ENCODE measurements at regions not wholly inside any gene's neighbourhood (a gene's known extent, or its start where the extent isn't known, plus 50 kb on each side); places are given as distances from the start of the nearest gene placed in this dataset.

DNA sequence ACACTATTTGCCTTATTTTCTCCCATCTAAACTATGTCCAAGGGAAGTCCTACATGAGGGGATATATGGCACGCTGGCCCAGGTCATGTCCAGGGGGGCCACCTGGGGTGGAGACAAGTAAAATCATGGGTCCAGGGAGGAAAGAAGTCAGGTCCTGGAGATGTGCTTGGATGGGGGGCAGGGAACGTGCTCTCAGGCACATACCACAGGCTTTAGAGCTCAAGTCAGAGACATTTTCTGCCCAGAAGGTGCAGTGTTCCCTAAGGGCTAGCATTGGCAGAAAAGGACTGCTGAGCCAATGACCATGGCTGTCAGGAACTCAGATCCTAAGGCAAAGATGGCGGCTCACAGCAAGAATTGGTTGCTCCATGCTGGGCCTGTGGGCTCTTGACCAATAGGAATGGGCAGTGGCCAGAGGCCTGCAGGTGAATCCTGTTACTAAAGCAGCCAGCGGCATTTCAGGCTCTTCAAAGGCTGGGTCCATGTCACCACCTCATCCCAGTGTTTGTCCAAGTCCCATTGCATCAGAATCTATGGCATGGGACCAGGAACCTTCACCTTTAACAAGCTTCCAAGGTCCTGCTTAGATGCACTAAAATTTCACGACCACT, 175.0 kb downstream of the RPLP1 start:
- DNase-seq (ENCODE audit: low spot score), result no peak

DNA sequence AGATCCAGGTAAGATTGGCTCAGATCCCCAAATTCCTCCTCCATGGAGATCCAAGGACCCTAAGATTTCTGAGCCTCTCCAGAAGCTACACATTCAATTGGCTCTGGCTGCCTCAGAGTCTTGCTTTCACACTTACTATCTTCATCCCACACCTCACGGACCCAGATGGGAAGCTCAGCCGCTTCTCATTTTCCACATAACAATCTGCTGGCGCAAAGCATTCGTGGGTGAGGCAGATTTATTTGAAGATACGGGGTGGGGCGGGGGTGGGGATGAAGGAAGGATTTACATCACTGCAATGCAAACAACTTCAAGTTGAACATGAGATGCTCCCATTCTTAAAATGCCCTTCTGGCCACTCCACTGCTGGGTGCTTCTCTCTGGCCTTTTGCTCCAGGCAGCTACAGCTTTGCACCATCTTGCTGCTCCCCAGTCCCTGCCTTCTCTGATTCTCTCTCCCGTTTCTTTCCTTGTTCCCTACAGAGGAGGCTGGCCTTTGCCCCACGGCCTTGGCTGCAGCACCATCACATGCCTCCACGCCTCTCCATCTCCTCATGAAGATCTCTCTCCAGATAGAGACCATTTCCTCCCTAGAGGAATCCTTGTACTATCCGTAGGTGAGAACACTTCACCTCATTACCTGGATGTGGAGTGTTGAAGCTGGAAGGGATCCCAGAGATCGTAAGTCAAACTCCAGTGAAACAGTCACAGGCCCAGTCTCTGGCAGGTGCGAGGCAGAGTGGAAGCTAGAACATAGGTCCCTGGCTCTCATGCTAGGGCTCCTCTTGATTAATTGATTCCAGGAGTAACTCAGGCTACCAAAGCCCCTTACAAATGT, 175.9 kb downstream of the RPLP1 start:
- no peak for DNase-seq (ENCODE audit: low spot score)

DNA sequence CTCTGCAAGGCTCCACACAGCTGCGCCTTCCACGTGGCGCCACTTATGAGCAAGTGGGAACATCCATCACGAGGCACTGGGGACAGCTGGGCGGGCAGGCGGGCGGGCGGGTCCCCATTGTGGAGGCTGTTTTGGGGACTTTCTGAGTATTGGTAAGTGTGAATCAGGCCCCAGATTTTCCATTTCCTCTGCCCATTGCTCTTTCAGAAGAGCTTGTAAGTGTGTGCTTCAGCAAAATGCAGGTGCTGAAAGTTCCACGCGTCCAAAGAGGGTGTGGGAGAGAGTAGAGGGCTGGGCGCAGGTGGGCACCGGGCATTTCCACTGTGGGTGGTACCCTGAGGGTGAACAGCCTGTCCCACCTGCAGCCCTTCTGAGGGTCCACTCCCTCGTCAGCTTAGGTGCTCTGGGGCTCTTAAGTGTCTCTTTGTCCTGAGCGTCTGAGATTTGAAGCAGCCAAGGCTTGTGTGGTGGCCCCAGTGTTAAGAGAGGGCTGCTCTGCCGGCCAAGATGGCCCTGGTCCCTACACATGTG, 177.1 kb downstream of the RPLP1 start:
- no peak for DNase-seq (ENCODE audit: low spot score)

DNA sequence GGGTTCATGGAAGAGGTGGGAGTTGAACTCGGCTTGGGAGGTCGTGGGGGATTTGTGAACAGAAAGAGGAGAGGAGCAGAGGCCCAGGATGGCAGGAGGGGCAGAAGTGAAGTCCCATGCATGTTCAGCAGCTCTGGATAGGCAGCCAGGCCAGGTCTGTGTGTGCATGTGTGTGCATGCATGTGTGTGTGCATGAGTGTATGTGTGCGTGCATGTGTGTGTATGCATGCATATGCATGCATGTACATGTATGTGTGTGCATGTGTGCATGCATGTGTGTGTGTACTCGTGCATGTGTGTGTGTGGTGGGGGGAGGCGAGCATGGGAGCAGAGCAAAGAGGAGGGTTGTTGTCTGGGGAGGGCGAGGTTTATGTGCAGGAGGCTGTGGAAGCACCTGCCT, 178.4 kb downstream of the RPLP1 start:
- no peak for DNase-seq (ENCODE audit: low spot score)

DNA sequence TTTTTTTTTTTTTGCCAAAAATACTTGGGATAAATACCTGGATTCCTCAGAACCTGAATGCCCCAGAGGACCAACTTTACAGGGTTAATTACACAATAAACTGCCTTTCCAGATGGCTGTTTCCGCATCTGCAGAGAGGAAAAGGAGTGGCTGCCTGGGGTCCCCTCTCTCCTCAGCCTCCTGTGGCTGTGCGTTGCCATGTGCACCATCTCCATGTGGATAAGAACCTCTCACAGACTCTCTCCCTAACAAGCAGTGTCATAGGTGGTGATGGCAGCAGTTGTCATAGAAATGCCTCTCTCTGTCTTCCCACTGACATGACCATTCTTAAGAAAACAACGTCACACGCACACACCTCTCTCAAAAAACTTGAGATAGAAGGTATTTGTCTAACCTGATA, 179.4 kb downstream of the RPLP1 start:
- DNase-seq (ENCODE audit: low spot score), result no peak

DNA sequence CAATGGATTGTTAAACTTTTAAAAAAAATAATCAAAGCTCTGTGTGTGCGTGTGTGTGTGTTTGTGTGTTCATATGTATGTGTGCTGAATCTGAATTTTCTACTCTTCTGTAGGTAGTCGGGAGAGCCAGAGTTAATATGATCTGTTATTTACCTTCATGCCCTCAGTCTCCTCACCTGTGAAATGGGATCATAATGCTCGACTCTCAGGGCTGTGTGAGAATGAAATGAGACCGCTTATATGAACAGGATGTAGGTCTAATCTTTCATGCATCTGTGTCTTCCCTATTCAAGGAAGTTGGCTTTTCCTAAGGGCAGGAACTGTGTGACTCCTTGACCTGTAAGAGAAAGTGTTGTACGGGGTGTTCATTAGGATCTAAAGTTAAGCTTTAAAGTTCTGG, 182.2 kb downstream of the RPLP1 start:
- no peak for DNase-seq (ENCODE audit: low spot score)

DNA sequence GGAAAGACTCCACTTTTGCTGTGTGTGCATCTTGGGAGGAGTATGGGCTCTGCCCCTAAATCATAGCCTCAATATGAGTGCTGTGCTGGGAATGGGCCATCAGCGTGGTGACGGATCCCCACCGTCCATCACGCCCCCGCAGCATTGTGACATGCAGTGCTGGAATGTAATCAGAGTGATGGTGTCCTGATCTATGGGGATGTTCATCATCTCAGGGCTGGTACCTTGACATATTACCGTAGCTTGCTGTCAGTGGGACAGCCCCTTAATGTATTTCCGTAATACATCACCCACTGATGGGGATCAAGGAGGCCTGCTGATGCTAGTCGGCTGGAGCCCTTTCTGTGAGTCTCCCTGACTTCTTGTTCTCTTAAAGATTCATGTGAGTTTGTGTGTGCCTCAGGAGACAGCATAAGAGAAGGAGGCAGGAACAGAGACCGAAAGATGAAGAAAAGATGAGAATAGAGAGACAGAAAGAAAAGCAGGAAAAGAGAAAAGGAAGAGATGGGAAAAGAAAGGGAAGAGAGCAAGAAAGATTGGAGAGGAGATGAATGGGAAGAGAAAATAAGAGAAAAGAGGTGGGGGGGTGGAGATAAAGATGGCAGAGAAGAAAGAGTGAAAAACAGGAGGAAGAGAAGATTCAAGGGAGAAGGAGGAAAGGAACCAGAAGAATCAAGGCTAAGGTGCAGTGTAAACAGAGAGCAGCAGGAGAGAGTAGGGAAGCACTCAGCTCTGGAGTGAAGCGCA, 183.7 kb downstream of the RPLP1 start:
- DNase-seq (ENCODE audit: low spot score), result no peak

DNA sequence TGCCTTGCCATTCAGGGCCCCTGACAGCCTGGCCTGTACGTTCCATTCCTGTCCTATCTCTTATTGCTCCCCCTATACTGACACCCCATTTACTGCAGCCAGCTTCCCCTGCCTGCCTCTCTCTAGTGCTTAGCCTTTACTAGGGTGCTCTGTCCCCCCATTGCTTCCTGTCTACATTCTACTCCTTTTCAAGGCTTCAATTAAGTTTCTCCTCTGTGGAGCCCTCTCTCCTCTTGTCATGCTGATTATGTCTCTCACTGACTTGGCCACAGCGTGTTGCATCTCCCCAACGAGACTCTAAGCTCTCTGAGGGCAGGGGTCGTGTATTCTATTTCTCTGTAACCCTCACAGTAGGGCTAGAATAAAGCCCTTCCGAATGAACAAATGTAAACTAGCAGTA, 185.2 kb downstream of the RPLP1 start:
- no peak for DNase-seq (ENCODE audit: low spot score)

DNA sequence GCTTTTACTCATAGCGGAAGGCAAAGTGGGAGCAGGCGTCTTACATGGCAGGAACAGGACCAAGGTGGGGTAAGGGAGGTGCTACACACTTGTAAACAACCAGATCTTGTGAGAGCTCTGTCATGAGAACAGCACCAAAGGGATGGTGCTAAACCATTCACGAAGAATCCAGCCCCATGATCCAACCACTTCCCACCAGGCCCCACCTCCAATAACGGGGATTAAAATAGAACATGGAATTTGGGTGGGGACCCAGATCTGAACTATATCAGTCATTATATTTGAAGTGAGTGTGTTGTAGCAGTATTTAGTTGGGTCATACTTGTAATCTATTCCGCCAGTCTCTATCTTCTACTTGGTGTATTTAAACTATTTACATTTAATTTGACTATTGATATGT, 190.9 kb downstream of the RPLP1 start:
- DNase-seq (ENCODE audit: low spot score), result no peak

DNA sequence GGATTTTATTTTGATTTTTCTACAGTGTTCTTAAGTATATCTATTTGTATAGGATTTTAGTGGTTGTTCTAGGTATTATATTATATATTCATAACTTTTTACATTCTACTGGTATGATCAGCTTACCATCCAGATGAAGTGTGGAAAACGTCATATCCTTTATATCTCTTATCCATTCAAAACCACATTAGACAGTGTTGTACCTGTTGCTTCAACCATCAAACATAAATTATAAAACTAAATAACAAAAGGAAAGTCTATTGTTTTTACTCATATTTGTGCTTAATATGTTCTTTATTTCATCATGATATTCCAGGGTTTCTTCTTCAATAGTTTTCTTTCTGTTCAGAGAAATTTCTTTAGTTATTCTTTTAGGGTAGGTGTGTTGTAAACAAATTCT, 191.4 kb downstream of the RPLP1 start:
- DNase-seq (ENCODE audit: low spot score), result no peak

DNA sequence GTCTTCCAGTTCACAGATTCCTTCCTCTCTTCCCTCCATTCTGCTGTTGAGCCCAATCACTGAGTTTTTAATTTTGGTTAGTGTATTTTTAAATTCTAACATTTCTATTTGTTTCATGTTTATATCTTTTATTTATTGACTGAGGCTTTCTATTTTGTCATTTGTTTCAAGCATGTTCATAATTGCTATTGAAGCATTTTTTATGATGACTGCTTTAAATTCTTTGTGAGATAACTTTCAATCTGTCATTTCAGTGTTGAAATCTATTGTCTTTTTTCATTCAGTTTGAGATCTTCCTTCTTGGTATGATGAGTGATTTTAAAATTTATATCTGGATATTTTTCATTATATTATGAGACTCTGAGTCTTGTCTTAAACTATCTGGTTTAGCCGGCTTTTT, 192.3 kb downstream of the RPLP1 start:
- DNase-seq (ENCODE audit: low spot score), result no peak

DNA sequence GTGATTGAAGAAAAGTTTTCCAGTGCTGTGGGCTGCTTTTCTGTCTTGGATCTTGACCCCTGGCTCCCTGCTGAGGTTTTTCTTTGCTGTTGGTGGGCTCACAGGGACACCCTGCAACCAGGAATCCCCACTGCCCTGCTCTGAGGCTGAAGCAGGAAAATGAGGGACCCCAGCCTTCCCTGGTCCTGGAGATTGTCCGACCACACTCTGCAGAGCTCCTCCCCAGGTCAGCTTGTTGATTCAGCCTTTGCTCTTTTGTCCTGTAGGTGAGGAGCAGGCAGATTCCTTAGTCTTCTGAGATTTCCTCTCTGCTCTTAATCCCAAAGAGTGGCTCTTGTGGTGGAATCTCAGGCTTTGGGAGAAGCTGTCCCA, 194.5 kb downstream of the RPLP1 start:
- peak; percentile 23 for DNase-seq (ENCODE audit: low spot score)

DNA sequence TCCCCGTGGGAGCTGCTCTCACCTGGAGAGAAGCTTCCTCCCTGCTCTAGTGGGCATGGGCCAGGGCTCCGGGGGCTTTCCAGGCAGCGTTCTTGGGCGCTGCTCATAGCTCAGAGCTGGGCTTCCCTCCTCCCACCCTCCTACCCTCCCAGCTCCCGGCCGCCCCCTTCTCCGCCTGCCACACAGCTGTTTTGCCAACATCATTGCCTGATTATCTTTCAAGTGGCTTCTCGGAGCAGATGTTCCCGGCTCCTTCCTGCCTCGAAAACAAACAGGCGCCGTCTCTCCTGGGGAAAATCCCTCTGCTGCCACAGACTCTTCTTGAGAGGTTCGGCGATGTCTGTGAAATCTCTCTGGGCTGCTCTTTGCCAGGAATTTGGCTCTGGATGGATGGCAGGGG, 195.6 kb downstream of the RPLP1 start:
- peak; percentile 67 for DNase-seq (ENCODE audit: low spot score)

DNA sequence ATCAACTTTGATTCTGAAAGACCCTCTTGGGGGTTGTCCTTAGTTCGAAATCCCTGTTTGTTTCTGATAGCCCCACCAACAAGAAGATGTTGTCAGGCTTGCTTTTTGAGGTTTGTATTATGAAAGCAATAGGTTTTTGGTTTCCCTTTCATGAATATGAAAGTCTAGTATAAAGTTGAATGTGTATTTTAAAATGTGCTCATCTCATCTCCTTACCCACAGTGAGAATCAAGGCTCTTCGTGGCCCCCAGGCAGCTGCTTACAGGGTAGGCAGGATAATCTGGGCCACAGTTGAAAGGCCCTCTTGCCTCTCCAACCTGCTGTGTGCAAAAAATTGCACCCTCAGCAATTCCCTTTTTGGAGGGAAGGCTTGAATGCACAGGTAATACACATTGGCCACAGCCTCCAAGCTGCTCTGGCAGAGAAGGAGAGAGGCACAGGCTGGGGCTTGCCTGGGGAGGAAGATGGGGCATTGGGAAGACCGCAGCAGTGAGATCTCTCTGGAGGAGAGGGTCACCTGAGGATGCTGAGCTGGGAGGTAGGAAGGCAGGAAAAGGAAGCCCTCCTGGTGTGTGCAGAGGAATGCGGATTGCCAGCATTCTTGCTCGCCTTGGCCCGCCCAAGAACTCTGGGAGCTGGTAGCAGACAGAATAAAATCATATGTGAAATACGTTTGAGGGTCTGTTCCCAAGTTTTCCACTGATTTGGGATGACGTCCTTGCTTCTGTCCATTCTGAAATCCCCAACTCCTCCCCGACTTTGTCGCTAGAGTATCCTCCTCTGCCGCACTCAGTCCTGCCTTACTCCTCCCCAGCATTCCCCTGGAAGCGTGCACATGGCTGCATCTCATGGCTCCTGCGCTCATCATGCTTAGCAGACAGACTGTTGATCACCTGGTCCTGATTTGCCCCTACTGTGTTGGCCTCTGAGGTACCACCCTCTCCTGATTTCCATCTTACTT, 196.4 kb downstream of the RPLP1 start:
- peak; percentile 36 for DNase-seq (ENCODE audit: low spot score)

DNA sequence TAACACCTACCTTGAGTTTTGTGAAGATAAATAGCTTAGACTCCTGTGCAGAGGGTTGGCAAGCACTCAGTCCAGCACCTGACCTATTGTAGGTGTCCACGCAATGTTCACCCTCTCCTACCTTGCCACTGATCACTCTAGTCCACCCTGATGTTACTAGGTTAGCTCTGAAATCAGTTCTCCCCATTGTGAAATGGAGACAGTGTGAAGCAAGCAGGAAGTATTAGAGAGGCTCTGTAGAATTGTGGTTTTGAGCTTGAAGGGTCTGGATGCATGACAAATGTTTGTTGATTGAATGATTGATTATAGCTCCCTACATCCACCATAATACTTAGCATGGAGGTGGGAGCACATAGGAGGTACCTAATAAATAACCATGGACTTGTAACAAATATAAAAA, 199.7 kb downstream of the RPLP1 start:
- DNase-seq (ENCODE audit: low spot score), result peak; percentile 30

DNA sequence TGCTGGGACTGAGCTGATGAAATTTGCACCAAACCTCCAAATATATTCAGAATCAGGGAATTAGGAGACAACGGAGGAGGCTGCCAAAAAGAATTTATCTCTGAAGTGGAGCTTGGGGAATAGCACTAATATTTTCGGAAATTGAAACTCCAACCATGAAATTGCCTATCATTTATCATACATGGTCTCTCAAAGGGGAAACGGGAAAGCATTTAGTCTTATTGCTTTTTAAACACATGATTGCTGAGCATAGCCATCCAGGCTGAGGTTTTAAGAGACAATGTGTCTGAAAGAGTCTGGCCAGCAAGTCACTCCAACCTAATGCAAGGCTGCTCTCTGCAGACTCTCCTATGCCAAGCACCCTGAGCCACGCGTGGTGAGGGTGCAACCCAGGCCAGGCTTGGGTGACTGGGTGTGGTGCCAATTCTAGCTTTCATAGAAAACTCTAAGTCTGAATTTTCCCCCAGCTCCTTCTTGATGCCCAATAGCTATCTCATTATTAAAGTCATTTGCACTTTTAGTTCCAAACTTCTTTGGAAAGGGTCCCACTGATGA, 200.2 kb downstream of the RPLP1 start:
- DNase-seq (ENCODE audit: low spot score), result peak; percentile 38

DNA sequence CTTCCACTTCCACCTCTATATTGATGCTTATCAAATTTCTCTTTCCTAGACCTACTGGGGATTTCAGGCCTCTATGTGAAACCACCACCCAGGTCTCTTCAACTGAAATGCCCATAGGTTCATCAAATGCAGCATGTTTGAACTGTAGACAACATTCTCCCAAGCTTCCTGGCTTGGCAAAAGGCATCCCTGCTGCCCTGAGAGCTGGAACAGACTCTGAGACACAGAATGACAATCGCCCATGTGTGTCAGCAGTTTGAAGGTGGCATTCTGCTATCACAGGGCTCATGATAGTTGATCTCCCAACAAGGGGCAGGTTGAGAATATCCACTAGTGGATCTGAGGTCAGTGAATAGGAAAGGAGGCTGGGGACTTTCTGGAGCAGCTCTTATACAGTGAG, 200.7 kb downstream of the RPLP1 start:
- DNase-seq (ENCODE audit: low spot score), result peak; percentile 58

DNA sequence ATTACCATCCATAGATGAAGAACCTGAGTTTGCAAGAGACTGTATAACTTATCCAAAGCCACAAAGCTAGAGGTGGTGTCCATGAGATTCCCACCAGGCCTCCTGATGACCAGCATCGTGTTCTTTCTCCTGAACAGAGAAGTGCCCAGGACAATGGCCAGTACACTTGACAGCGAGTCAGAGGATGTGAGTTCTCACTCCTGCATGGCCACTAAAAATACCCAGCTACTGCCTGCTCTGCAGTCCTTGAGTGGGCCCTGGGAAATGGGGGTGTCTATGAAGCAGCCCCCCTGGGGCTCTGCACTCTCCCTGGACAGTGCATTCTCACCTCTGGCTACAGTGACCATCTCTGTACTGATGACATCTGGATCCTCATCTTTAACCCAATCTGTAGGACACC, 201.2 kb downstream of the RPLP1 start:
- peak; percentile 36 for DNase-seq (ENCODE audit: low spot score)

DNA sequence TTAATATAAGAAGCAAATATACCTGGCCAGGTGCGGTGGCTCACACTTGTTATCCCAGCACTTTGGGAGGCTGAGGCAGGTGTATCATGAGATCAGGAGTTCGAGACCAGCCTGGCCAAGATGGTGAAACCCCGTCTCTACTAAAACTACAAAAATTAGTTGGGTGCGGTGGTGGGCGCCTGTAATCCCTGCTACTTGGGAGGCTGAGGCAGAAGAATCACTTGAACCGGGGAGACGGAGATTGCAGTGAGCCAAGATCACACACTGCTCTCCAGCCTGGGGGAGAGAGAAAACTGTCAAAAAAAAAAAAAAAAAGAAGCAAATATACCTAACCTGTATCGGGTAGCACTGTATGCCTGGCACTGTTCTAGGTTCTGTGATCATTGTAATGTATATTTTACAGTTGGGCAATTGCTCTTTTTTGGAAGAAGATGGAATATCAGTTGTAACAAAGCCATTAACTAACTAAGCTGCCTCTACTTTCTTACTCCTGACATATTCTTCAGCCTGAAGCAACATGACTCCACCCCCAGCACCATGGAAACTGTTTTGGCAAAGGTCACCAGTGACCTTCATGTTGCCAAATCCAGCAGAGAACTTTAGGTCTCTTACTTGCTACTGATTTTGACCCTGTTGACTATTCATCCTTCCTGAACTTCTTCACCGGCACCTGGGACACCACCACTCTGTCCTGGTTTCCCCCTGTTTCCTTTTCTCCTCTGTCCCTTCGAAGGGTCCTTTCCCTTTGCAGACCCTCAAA, 203.8 kb downstream of the RPLP1 start:
- peak; percentile 18 for DNase-seq (ENCODE audit: low spot score)

DNA sequence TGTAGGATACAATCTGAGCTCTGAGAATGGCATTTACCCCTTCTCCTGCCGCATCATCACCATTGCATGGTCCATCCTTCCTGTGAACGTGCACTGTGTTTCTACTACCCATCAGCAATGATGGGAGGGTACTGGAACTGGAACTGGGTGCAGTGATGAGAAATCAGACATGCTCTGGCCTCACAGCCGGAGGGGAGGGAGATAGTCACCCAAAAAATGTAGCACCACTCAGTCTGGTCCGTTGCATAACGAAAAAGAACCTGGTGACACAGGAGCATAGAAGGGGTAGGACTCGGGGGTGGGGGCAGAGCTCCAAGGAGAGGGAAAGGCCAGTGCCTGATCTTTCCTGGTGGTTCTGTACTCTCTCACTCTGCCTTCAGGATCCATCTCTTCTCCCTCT, 205.0 kb downstream of the RPLP1 start:
- peak; percentile 41 for DNase-seq (ENCODE audit: low spot score)

All from left forelimb (tissue), 1 donor.